T47D (cell line): ENCODE measurements at regions not wholly inside any gene's neighbourhood (a gene's known extent, or its start where the extent isn't known, plus 50 kb on each side); places are given as distances from the start of the nearest gene placed in this dataset.

Experiments
- DNase-seq, 2 experiments: peaks; one replicate each; pipeline versions ENCODE4 v3.0.0 to v3.0.0-alpha.2; 2011 to 2012; ENCODE audit warnings: low read depth in 1 of 2, low spot score in 1 of 2
- JUND ChIP-seq: IDR thresholded peaks from 2 replicates; pipeline ENCODE4 v1.6.1; 2012; ENCODE audit warnings: low read depth
- in situ Hi-C: cut with HindIII; loops from 2 replicates; pipeline ENCODE4 v1.10.0; 2016; ENCODE audit warnings: low sequenced_read_pairs, low pct_unique_long_range_greater_than_20kb

- DNase-seq: no peak
- in situ Hi-C loops: no loop called here
- TF ChIP-seq JUND: no peak
These were observed 58.9 kb upstream of the IRAK1BP1 start for GRCh38 chr6:78808356-78808891.

- DNase-seq: no peak
- no peak for TF ChIP-seq JUND
- in situ Hi-C loops: no loop called here
These were observed 58.4 kb upstream of the IRAK1BP1 start for GRCh38 chr6:78808933-78809332.

DNA sequence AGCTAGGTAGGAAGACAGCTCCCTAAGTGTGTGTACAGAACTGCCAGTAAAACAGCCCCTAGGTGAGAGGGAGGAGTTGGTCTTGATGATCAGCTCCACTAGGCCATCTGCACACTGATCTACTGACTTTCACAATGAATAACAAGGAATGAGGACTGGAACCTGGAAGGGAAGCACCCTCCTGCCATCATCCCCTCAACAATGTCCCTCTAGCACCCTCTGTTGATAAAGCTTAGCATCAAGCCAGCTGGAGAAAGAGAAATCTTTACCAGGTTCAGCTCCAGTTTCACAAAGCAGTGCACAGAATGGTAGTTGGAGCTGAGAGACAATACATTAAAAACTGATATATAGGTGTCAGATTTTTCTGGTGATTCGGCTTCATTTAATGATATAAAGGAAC lies 57.2 kb upstream of the IRAK1BP1 start:
- TF ChIP-seq JUND: no peak
- DNase-seq: peak; percentile 38 to 79
- in situ Hi-C loops: no loop called here

- DNase-seq: peak; percentile 16 to 88
- no peak for TF ChIP-seq JUND
These were observed 56.7 kb upstream of the IRAK1BP1 start for GRCh38 chr6:78810698-78811097.

More at GRCh38 chr6:78810698-78811097, 56.7 kb upstream of the IRAK1BP1 start:
- in situ Hi-C loops: no loop called here
